Heart right ventricle (tissue), 16 donors: ENCODE measurements at regions not wholly inside any gene's neighbourhood (a gene's known extent, or its start where the extent isn't known, plus 50 kb on each side); places are given as distances from the start of the nearest gene placed in this dataset.

Source experiments
- ATAC-seq, 8 donors: fragments of 200-7000 bp; cut with Tn5 transposase; one replicate each; pipeline ENCODE4 v1.9.1; 2020; ENCODE audit warnings: mild to moderate bottlenecking in 8 of 8, moderate library complexity in 8 of 8, moderate number of reproducible peaks in 1 of 8
- DNase-seq, 2 donors: peaks; one replicate each; pipeline ENCODE4 v3.0.0-alpha.2; 2020
- H3K27ac ChIP-seq, 10 donors: fragments of 200-600 bp; sonication (generic) in 2 of 10; one replicate each; pipeline versions ENCODE4 v1.5.0 to v1.8.0; 2020 to 2022; ENCODE audit warnings: mild to moderate bottlenecking in 3 of 10
- H3K27me3 ChIP-seq, 7 donors: fragments of 200-600 bp; one replicate each; pipeline ENCODE4 v1.8.0; 2021 to 2022; ENCODE audit warnings: mild to moderate bottlenecking in 2 of 7
- H3K36me3 ChIP-seq, 9 donors: fragments of 200-600 bp; sonication (generic) in 1 of 9; one replicate each; pipeline versions ENCODE4 v1.5.0 to v1.8.0; 2020 to 2022; ENCODE audit warnings: mild to moderate bottlenecking in 2 of 9
- H3K4me1 ChIP-seq, 9 donors: fragments of 200-600 bp; sonication (generic) in 1 of 9; one replicate each; pipeline versions ENCODE4 v1.5.0 to v1.8.0; 2020 to 2022; ENCODE audit warnings: mild to moderate bottlenecking in 4 of 9
- H3K4me3 ChIP-seq, 10 donors: fragments of 200-600 bp; sonication (generic) in 2 of 10; one replicate each; pipeline versions ENCODE4 v1.5.0 to v1.8.0; 2020 to 2022; ENCODE audit warnings: mild to moderate bottlenecking in 7 of 10, moderate library complexity in 2 of 10
- H3K9me3 ChIP-seq, 11 donors: fragments of 200-600 bp in 10 of 11; sonication (generic) in 2 of 11; one replicate each; pipeline versions ENCODE4 v1.5.0 to v1.8.0; 2013 to 2022; ENCODE audit warnings: mild to moderate bottlenecking in 2 of 11, control low read depth in 1 of 11, moderate library complexity in 1 of 11
- CTCF ChIP-seq, 9 donors: fragments of 200-600 bp; sonication (generic) in 2 of 9; IDR thresholded peaks; one replicate each; pipeline versions ENCODE4 v1.5.0 to v1.8.0; 2021 to 2022; ENCODE audit warnings: antibody characterized with exemption in 9 of 9, mild to moderate bottlenecking in 5 of 9, moderate library complexity in 1 of 9
- WGBS, 2 donors: extraction: QIAGEN DNeasy Blood & Tissue Kit; methylation state at CpG; one replicate each; pipeline ENCODE4 v1.1.7; 2013; ENCODE audit warnings: inconsistent platforms in 1 of 2; 5-methylcytosine and 5-hydroxymethylcytosine counted together
- intact Hi-C, 10 donors: fragments of 100-400 bp; cut with DNase I; formaldehyde crosslinking; loops; one replicate each; pipeline versions ENCODE4 v1.11.1 to v1.14.2; 2022
- donor health status: Arrhythmogenic right ventricular cardiomyopathy.
- donor health status: ischemic (EF 13 %, LVEDD 7.1; RV severe dilation, severe dysfunction).
- donor health status: healthy with polysubstance abuse.
- donor health status: DM: no; HTN: yes; CAD: no.
- donor health status: DM: no; HTN: no; CAD: no.
- donor health status: ischemic (EF 25% LVEDD 6.9; RV normal size, moderate dysfunction).
- donor health status: ischemic (EF 25% LVEDD 5.7; RV mildly dilated, moderate dysfunction).
- donor health status: healthy.
- donor health status: DM: yes; HTN: yes; CAD: no.
- donor health status: Ischemic cardiomyopathy.
- donor health status: ischemic (EF 35%, LVEDD 5.7; RV mildly dilated, moderate dysfunction).
- donor health status: nonischemic (EF 11% LVEDD 7.7; RV severe dilation, severe dysfunction).
- donor health status: DM: yes; HTN: yes; CAD: no.
- donor health status: PGD.
- donor health status: ischemic (EF 29% LVEDD 5.4; RV normal size, mild dysfunction).
- donor health status: nonischemic (EF 23%, LVEDD 6.1; RV moderate dilation, normal function).

DNA sequence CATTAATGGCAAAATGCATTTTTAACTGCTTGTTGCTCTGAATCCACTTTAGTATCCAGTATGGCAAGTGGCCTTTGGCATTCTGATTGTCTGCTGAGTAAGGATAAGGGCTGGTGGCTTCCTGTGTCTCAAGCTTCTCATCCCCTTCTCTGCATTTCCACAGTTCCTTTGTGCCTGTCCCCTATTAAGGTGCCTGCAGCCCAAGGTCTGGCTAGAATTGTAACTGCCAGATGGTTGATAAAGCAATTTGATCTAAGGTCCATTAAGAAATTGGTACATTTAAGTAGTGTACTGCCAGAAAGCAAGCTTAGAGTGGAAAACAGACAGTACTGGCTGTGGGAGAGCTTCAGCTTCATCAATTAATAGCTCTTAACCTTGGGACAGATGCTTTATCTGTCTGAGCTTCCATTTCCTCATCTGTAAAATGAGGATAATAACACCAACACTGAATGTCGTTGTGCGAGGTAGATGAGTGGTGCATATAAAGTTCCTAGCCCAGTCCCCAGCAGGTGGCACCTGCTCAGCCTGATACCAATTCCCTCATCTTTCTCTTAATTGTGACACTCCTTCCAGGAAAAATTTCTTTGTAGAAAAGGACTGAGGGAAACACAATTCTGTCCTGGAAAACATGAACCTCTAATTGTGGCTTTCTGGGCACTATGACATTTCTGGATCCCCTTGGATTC lies 570.6 kb upstream of the GCFC2 start:
- Histone ChIP-seq H3K4me1 (no peaks in the 10 kb centered on the region), H3K27me3 (peaks cover 0 to 5% (median 0%) of the 10 kb centered on the region in 7 donors), H3K27ac (no peak overlapping the region), H3K4me3 (no peak overlapping the region), H3K36me3 (no peaks in the 10 kb centered on the region), H3K9me3 (no peaks in the 10 kb centered on the region)
- intact Hi-C loops = no loop called here
- 68 to 79% methylated on average over 2 of the region's 2 CpGs for WGBS, 2 donors
- TF ChIP-seq CTCF (IDR thresholded peaks at IDR 0.05) = no peak
- DNase-seq (no peak), ATAC-seq (no peak)

- Histone ChIP-seq H3K36me3 (no peaks in the 10 kb centered on the region), H3K4me3 (no peak overlapping the region), H3K4me1 (no peaks in the 10 kb centered on the region), H3K27me3 (peaks cover 0 to 5% (median 0%) of the 10 kb centered on the region in 7 donors), H3K27ac (no peak overlapping the region), H3K9me3 (no peaks in the 10 kb centered on the region)
- intact Hi-C loops = no loop called here
- ATAC-seq (no peak), DNase-seq (no peak)
- WGBS, 2 donors = 22 to 52% methylated on average over 2 of the region's 2 CpGs
- no peak for TF ChIP-seq CTCF (IDR thresholded peaks at IDR 0.05)
These were observed 570.0 kb upstream of the GCFC2 start for GRCh38 chr2:76280686-76281085.

DNA sequence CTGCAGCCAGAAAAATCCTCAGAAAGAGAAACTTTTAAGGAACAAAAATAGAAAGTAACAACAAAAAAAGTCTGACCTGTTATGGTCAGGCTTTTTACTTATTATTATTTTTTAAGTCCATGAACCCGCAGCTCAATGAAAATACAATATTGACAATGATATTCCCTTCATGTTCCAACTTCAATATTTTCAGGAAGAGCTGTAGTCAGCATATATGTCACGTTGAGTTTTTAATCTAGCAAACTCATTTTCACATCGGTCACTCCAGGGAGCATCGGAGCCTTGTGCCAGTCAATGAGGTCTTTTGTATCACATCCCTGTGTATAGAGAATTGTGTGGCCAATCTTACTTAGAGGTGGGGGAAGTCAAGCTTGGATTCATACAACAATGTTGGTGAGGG lies 568.4 kb upstream of the GCFC2 start:
- 62 to 89% methylated on average over 4 of the region's 4 CpGs for WGBS, 2 donors
- H3K9me3 ChIP-seq = no peaks in the 10 kb centered on the region
- H3K4me1 ChIP-seq = no peaks in the 10 kb centered on the region
- H3K4me3 ChIP-seq = no peak overlapping the region
- TF ChIP-seq CTCF (IDR thresholded peaks at IDR 0.05) = no peak
- intact Hi-C loops = no loop called here
- H3K27ac ChIP-seq = no peak overlapping the region
- ATAC-seq = no peak
- DNase-seq = no peak
- no peaks in the 10 kb centered on the region for H3K36me3 ChIP-seq
- H3K27me3 ChIP-seq = peaks cover 0 to 5% (median 0%) of the 10 kb centered on the region in 7 donors

DNA sequence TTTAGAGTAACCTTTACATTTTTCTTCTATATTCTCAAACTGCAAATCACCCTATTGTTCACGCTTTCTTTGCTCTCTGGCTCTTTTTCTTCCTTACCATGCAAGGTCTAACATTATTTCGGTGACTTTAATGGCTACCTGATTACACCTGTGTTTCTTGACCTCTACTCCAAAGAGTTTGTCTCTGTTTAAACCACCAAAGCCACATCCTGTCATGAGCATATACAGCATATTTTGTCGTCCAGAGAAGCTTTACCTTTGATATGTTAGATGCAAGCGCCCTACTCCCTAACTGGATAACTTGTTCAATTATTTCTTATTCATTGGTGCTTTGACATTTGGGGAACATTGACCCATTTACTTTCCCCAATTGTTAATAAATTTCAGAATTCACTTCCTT lies 565.1 kb upstream of the GCFC2 start:
- intact Hi-C loops = no loop called here
- no peaks in the 10 kb centered on the region for H3K27me3 ChIP-seq
- H3K4me3 ChIP-seq = no peak overlapping the region
- no peaks in the 10 kb centered on the region for H3K4me1 ChIP-seq
- no peak overlapping the region for H3K27ac ChIP-seq
- H3K9me3 ChIP-seq = no peaks in the 10 kb centered on the region
- WGBS, 2 donors = 90 to 92% methylated on average over 4 of the region's 4 CpGs
- no peak for DNase-seq
- ATAC-seq = no peak
- H3K36me3 ChIP-seq = no peaks in the 10 kb centered on the region
- no peak for TF ChIP-seq CTCF (IDR thresholded peaks at IDR 0.05)
